H1 (cell line): ENCODE measurements at regions not wholly inside any gene's neighbourhood (a gene's known extent, or its start where the extent isn't known, plus 50 kb on each side); places are given as distances from the start of the nearest gene placed in this dataset.

Experiments
- CTCF ChIA-PET: fragments of 300-600 bp; sonication (Branson Sonifier 250); formaldehyde crosslinking; loops from one replicate; lab custom pipeline; 2021; ENCODE audit not compliant: partially characterized antibody; lab: Charles Lee
- POLR2A ChIA-PET: fragments of 300-600 bp; sonication (Branson Sonifier 250); formaldehyde crosslinking; loops from one replicate; lab custom pipeline; 2021; ENCODE audit warnings: inconsistent platforms; ENCODE audit not compliant: partially characterized antibody; lab: Charles Lee
- DNase-seq, 2 experiments: peaks; one replicate each; pipeline versions ENCODE4 v3.0.0 to v3.0.0-alpha.2; 2010 to 2022; ENCODE audit warnings: low spot score in 2 of 2, low read depth in 1 of 2, mixed read lengths in 1 of 2
- FAIRE-seq: peaks from 2 replicates; lab custom pipeline; 2011; peaks lifted over from hg19 to GRCh38; lab: Jason Lieb, UNC
- H2AFZ ChIP-seq: 2 replicates; pipeline ENCODE4 v1.8.1; 2012; ENCODE audit warnings: low read length, inconsistent platforms
- H2AK5ac ChIP-seq: 2 replicates; pipeline ENCODE4 v1.6.1; 2013; ENCODE audit warnings: low read depth, low read length
- H2BK120ac ChIP-seq: replicated peaks from 2 replicates; pipeline ENCODE3; 2013; ENCODE audit warnings: low read depth, low read length, inconsistent platforms
- H2BK12ac ChIP-seq: 2 replicates; pipeline ENCODE4 v1.6.1; 2013; ENCODE audit warnings: low read depth, low read length
- H2BK15ac ChIP-seq: 2 replicates; pipeline ENCODE4 v1.6.1; 2013; ENCODE audit warnings: low read length
- H2BK20ac ChIP-seq: 2 replicates; pipeline ENCODE4 v1.6.1; 2013; ENCODE audit warnings: low read length
- H2BK5ac ChIP-seq: 2 replicates; pipeline ENCODE4 v1.6.1; 2013; ENCODE audit warnings: low read depth, low read length
- H3K14ac ChIP-seq: 2 replicates; pipeline ENCODE4 v1.6.1; 2013; ENCODE audit warnings: inconsistent platforms; ENCODE audit not compliant: insufficient read length
- H3K18ac ChIP-seq: 2 replicates; pipeline ENCODE4 v1.6.1; 2013; ENCODE audit warnings: low read length; ENCODE audit errors: extremely low read depth
- H3K23ac ChIP-seq: 2 replicates; pipeline ENCODE4 v1.6.1; 2013; ENCODE audit warnings: inconsistent platforms; ENCODE audit not compliant: insufficient read length
- H3K23me2 ChIP-seq: 2 replicates; pipeline ENCODE4 v1.6.1; 2013; ENCODE audit warnings: low read depth, low read length
- H3K27ac ChIP-seq: 2 replicates; pipeline ENCODE4 v1.6.1; 2011; ENCODE audit warnings: low read depth, low read length, inconsistent platforms
- H3K27me3 ChIP-seq, 4 experiments: replicated peaks in 1 of 4; 1 replicate in 1 of 4; 2 replicates in 3 of 4; pipeline versions ENCODE4 v1.6.1 to v1.8.1; 2011 to 2013; ENCODE audit warnings: low read length in 3 of 4, mild to moderate bottlenecking in 3 of 4, inconsistent platforms in 2 of 4, mixed read lengths in 2 of 4, moderate library complexity in 1 of 4; ENCODE audit not compliant: control insufficient read depth in 3 of 4, insufficient read depth in 3 of 4; ENCODE audit errors: extremely low read depth in 1 of 4
- H3K36me3 ChIP-seq, 4 experiments: 2 replicates each; pipeline versions ENCODE4 v1.6.1 to v1.8.1; 2011 to 2013; ENCODE audit warnings: mild to moderate bottlenecking in 4 of 4, low read length in 3 of 4, moderate library complexity in 2 of 4, control low read depth in 1 of 4, inconsistent platforms in 1 of 4; ENCODE audit not compliant: insufficient read depth in 4 of 4, control insufficient read depth in 2 of 4
- H3K4ac ChIP-seq: replicated peaks from 2 replicates; pipeline ENCODE3; 2013; ENCODE audit warnings: low read length, low read depth, mixed read lengths, inconsistent platforms; ENCODE audit not compliant: insufficient read length
- H3K4me1 ChIP-seq, 4 experiments: replicated peaks in 1 of 4; 1 replicate in 1 of 4; 2 replicates in 3 of 4; pipeline versions ENCODE4 v1.6.1 to v1.8.1; 2011 to 2013; ENCODE audit warnings: low read length in 3 of 4, inconsistent platforms in 2 of 4, mixed read lengths in 1 of 4; ENCODE audit not compliant: insufficient read depth in 4 of 4, control insufficient read depth in 3 of 4
- H3K4me2 ChIP-seq, 2 experiments: 2 replicates each; pipeline versions ENCODE4 v1.6.1 to v1.8.1; 2011 to 2013; ENCODE audit warnings: low read depth in 2 of 2, low read length in 2 of 2, control low read depth in 1 of 2, inconsistent platforms in 1 of 2, mild to moderate bottlenecking in 1 of 2; ENCODE audit not compliant: insufficient read depth in 1 of 2
- H3K4me3 ChIP-seq, 4 experiments: fragments of 200-600, 300-600 bp in 1 of 4; sonication (generic), shearing (Covaris generic), sonication (Bioruptor Twin) in 1 of 4; 2 replicates each; pipeline versions ENCODE4 v1.5.1 to v1.8.1; 2011 to 2016; ENCODE audit warnings: low read length in 4 of 4, low read depth in 3 of 4, control low read depth in 2 of 4, inconsistent platforms in 2 of 4, mild to moderate bottlenecking in 2 of 4, mixed read lengths in 1 of 4, moderate library complexity in 1 of 4; ENCODE audit not compliant: insufficient read depth in 2 of 4; ENCODE audit errors: extremely low read depth in 1 of 4
- H3K56ac ChIP-seq: replicated peaks from 2 replicates; pipeline ENCODE3; 2013; ENCODE audit warnings: low read depth, mild to moderate bottlenecking, mixed read lengths, low read length, inconsistent platforms; ENCODE audit not compliant: insufficient read length
- H3K79me1 ChIP-seq: 2 replicates; pipeline ENCODE4 v1.6.1; 2013; ENCODE audit warnings: low read depth, low read length, control low read depth
- H3K79me2 ChIP-seq, 2 experiments: 2 replicates each; pipeline versions ENCODE4 v1.6.1 to v1.8.1; 2012 to 2013; ENCODE audit warnings: low read length in 2 of 2, mild to moderate bottlenecking in 2 of 2, inconsistent platforms in 1 of 2; ENCODE audit not compliant: insufficient read depth in 2 of 2, control insufficient read depth in 1 of 2
- H3K9ac ChIP-seq, 4 experiments: replicated peaks in 1 of 4; 1 replicate in 1 of 4; 2 replicates in 3 of 4; pipeline versions ENCODE4 v1.6.1 to v1.8.1; 2011 to 2013; ENCODE audit warnings: low read depth in 3 of 4, low read length in 3 of 4, control low read depth in 2 of 4, mild to moderate bottlenecking in 2 of 4, moderate library complexity in 2 of 4, inconsistent platforms in 1 of 4; ENCODE audit errors: extremely low read depth in 1 of 4
- H3K9me3 ChIP-seq, 2 experiments: 2 replicates each; pipeline versions ENCODE4 v1.6.1 to v1.8.1; 2012 to 2013; ENCODE audit warnings: mild to moderate bottlenecking in 2 of 2, moderate library complexity in 2 of 2, control low read depth in 1 of 2, inconsistent platforms in 1 of 2, low read depth in 1 of 2, low read length in 1 of 2, mixed read lengths in 1 of 2; ENCODE audit not compliant: insufficient read depth in 2 of 2
- H4K20me1 ChIP-seq, 2 experiments: replicated peaks in 1 of 2; 2 replicates each; pipeline versions ENCODE3 to v1.8.1; 2011 to 2013; ENCODE audit warnings: inconsistent platforms in 2 of 2, low read length in 2 of 2, mild to moderate bottlenecking in 1 of 2; ENCODE audit not compliant: insufficient read depth in 2 of 2, control insufficient read depth in 1 of 2
- H4K5ac ChIP-seq: 2 replicates; pipeline ENCODE4 v1.6.1; 2013; ENCODE audit warnings: low read length, low read depth, mixed read lengths, inconsistent platforms; ENCODE audit not compliant: insufficient read length
- H4K8ac ChIP-seq: 2 replicates; pipeline ENCODE4 v1.8.0; 2013; ENCODE audit warnings: mild to moderate bottlenecking, moderate library complexity, low read length, inconsistent platforms; ENCODE audit not compliant: insufficient read depth; ENCODE audit errors: extremely low read depth
- H4K91ac ChIP-seq: replicated peaks from 2 replicates; pipeline ENCODE3; 2013; ENCODE audit warnings: low read length, mixed read lengths, inconsistent platforms; ENCODE audit not compliant: insufficient read length
- MAFK ChIP-seq: IDR thresholded peaks from 2 replicates; pipeline ENCODE4 v1.6.1; 2012; ENCODE audit warnings: low read depth, mild to moderate bottlenecking, improper control_type of control experiment, low read length
- WGBS, 2 experiments: shearing (Covaris generic) in 1 of 2; methylation state at CpG; one replicate each; pipeline versions ENCODE4 v1.1.6 to v1.1.7; 2013 to 2015; ENCODE audit warnings: low lambda C conversion rate in 2 of 2, mixed read lengths in 2 of 2, inconsistent platforms in 1 of 2, low coverage in 1 of 2, missing lambda C conversion rate in 1 of 2; ENCODE audit not compliant: insufficient replicate concordance in 2 of 2, insufficient coverage in 1 of 2, insufficient read length in 1 of 2; ENCODE audit errors: extremely low coverage in 1 of 2, missing lambda C conversion rate in 1 of 2; 5-methylcytosine and 5-hydroxymethylcytosine counted together

DNA sequence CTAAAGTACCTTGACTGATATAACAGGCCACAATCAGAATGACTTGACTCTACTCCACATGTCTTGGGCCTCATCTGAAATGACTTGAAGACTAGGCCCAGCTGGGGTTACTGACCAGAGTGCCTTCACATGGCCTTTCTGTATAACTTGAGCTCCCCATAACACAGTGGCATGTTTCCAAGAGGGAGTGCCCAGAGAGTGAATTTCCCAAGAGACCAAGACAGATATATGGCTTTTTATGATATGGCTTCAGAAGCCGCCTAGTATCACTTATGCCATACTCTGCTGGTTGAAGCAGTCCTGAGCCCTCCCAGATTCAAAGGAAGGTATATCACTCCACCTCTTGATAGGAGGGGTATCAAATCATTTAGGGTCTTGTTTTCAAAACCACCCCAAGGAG lies 357.5 kb upstream of the EEF2KMT start:
- Histone ChIP-seq H3K56ac (no peak overlapping the region), H3K23ac (no peak overlapping the region), H2BK12ac (no peak overlapping the region), H4K5ac (no peak overlapping the region), H2BK20ac (no peak overlapping the region), H2BK15ac (no peak overlapping the region), H4K20me1 (no peaks in the 10 kb centered on the region), H2AK5ac (no peak overlapping the region), H3K4me3 (no peak overlapping the region), H3K27me3 (no peaks in the 10 kb centered on the region), H3K23me2 (no peaks in the 10 kb centered on the region), H3K9ac (no peak overlapping the region), H3K14ac (no peak overlapping the region), H2BK5ac (no peak overlapping the region), H3K18ac (no peak overlapping the region), H3K9me3 (no peaks in the 10 kb centered on the region), H3K4me2 (no peak overlapping the region), H3K4ac (no peak overlapping the region), H4K91ac (no peak overlapping the region), H2AFZ (no peak overlapping the region), H2BK120ac (no peak overlapping the region), H3K4me1 (peaks cover 10 to 13% (median 11%) of the 10 kb centered on the region in 4 experiments), H3K27ac (no peak overlapping the region), H4K8ac (no peak overlapping the region), H3K79me2 (no peaks in the 10 kb centered on the region), H3K79me1 (no peaks in the 10 kb centered on the region), H3K36me3 (no peaks in the 10 kb centered on the region)
- WGBS, 2 experiments, result 93% methylated on average over 1 of the region's 1 CpG; no CpG with 5 or more reads in 1 of the 2 experiments
- TF ChIP-seq MAFK, result no peak
- FAIRE-seq, result no peak
- ChIA-PET CTCF (no interaction called here), POLR2A (no interaction called here)
- no peak for DNase-seq
